Stimulated activated naive CD8-positive, alpha-beta T cell treated with anti-CD3 and anti-CD28 coated beads, Interleukin-15, Interleukin-2, amounts not matched to agents 100 U/mL and 50 U/mL, for 24 hours (primary cell): ENCODE measurements at regions not wholly inside any gene's neighbourhood (a gene's known extent, or its start where the extent isn't known, plus 50 kb on each side); places are given as distances from the start of the nearest gene placed in this dataset.

Source experiments
- ATAC-seq: fragments of 150-1000 bp; cut with Tn5 transposase; one replicate; pipeline ENCODE4 v1.10.0; 2021
- DNase-seq: peaks from one replicate; pipeline ENCODE4 v3.0.0; 2021

GRCh38 chr2:14182227-14182946 is 450.1 kb upstream of the LRATD1 start:
- DNase-seq: no peak
- ATAC-seq: no peak

- ATAC-seq: no peak
- no peak for DNase-seq
These were observed 446.6 kb upstream of the LRATD1 start for GRCh38 chr2:14185906-14186305.

GRCh38 chr2:14188446-14188845 is 444.1 kb upstream of the LRATD1 start:
- no peak for DNase-seq
- ATAC-seq: no peak

- ATAC-seq: no peak
- no peak for DNase-seq
These were observed 442.6 kb upstream of the LRATD1 start for GRCh38 chr2:14189929-14190328.

GRCh38 chr2:14194233-14194632 is 438.3 kb upstream of the LRATD1 start:
- DNase-seq (no peak), ATAC-seq (no peak)

- no peak for ATAC-seq
- DNase-seq: no peak
These were observed 435.2 kb upstream of the LRATD1 start for GRCh38 chr2:14197293-14197692.

GRCh38 chr2:14199040-14199439 is 433.5 kb upstream of the LRATD1 start:
- ATAC-seq: no peak
- DNase-seq: no peak

- no peak for ATAC-seq
These were observed 413.2 kb upstream of the LRATD1 start for GRCh38 chr2:14219306-14219705.

GRCh38 chr2:14220101-14220500 is 412.4 kb upstream of the LRATD1 start:
- ATAC-seq: no peak
- no peak for DNase-seq

More at GRCh38 chr2:14219306-14219705, 413.2 kb upstream of the LRATD1 start:
- DNase-seq: no peak

- ATAC-seq: no peak
- no peak for DNase-seq
These were observed 411.1 kb upstream of the LRATD1 start for GRCh38 chr2:14221466-14221865.

- ATAC-seq: no peak
- DNase-seq: no peak
These were observed 408.9 kb upstream of the LRATD1 start for GRCh38 chr2:14223576-14223975.

GRCh38 chr2:14231391-14231898 is 401.1 kb upstream of the LRATD1 start:
- ATAC-seq: no peak

GRCh38 chr2:14232217-14232616 is 400.3 kb upstream of the LRATD1 start:
- ATAC-seq: no peak
- DNase-seq: no peak

More at GRCh38 chr2:14231391-14231898, 401.1 kb upstream of the LRATD1 start:
- no peak for DNase-seq

GRCh38 chr2:14234911-14235310 is 397.6 kb upstream of the LRATD1 start:
- DNase-seq (no peak), ATAC-seq (no peak)

- DNase-seq (no peak), ATAC-seq (no peak)
These were observed 396.9 kb upstream of the LRATD1 start for GRCh38 chr2:14235667-14236066.

GRCh38 chr2:14237902-14238301 is 394.6 kb upstream of the LRATD1 start:
- DNase-seq: no peak
- no peak for ATAC-seq

- ATAC-seq: no peak
- no peak for DNase-seq
These were observed 392.9 kb upstream of the LRATD1 start for GRCh38 chr2:14239605-14240004.

GRCh38 chr2:14240868-14241267 is 391.6 kb upstream of the LRATD1 start:
- no peak for DNase-seq
- no peak for ATAC-seq

GRCh38 chr2:14245901-14246300 is 386.6 kb upstream of the LRATD1 start:
- ATAC-seq (no peak), DNase-seq (no peak)

GRCh38 chr2:14255135-14255820 is 377.2 kb upstream of the LRATD1 start:
- DNase-seq: no peak
- no peak for ATAC-seq

- no peak for DNase-seq
- ATAC-seq: no peak
These were observed 375.6 kb upstream of the LRATD1 start for GRCh38 chr2:14256890-14257289.

- ATAC-seq (no peak), DNase-seq (no peak)
These were observed 374.6 kb upstream of the LRATD1 start for GRCh38 chr2:14257801-14258507.

GRCh38 chr2:14261771-14262170 is 370.7 kb upstream of the LRATD1 start:
- DNase-seq (no peak), ATAC-seq (no peak)
